Kidney (tissue), 13 donors: ENCODE measurements at regions not wholly inside any gene's neighbourhood (a gene's known extent, or its start where the extent isn't known, plus 50 kb on each side); places are given as distances from the start of the nearest gene placed in this dataset.

Experiments
- DNase-seq, 5 donors: peaks; one replicate each; pipeline ENCODE4 v3.0.0-alpha.2; 2013 to 2020
- FAIRE-seq: peaks from 2 replicates; lab custom pipeline; 2012; peaks lifted over from hg19 to GRCh38; lab: Jason Lieb, UNC
- H3K27ac ChIP-seq, 2 donors: one replicate each; pipeline ENCODE4 v1.7.0; 2013; ENCODE audit warnings: low read depth in 2 of 2, low read length in 2 of 2, inconsistent platforms in 1 of 2
- H3K27me3 ChIP-seq: one replicate; pipeline ENCODE4 v1.7.1; 2013; ENCODE audit warnings: low read length, inconsistent platforms; ENCODE audit not compliant: control insufficient read depth, insufficient read depth
- H3K36me3 ChIP-seq, 3 donors: one replicate each; pipeline versions ENCODE4 v1.7.0 to v1.7.1; 2013; ENCODE audit warnings: low read length in 3 of 3, control low read depth in 1 of 3, inconsistent platforms in 1 of 3; ENCODE audit not compliant: insufficient read depth in 3 of 3, control insufficient read depth in 2 of 3
- H3K4me1 ChIP-seq, 3 donors: one replicate each; pipeline versions ENCODE4 v1.7.0 to v1.7.1; 2013; ENCODE audit warnings: low read length in 3 of 3, inconsistent platforms in 1 of 3, low read depth in 1 of 3; ENCODE audit not compliant: control insufficient read depth in 2 of 3, insufficient read depth in 2 of 3
- H3K4me3 ChIP-seq, 3 donors: one replicate each; pipeline versions ENCODE4 v1.7.0 to v1.8.1; 2013; ENCODE audit warnings: low read length in 3 of 3, control low read depth in 1 of 3, inconsistent platforms in 1 of 3
- H3K9ac ChIP-seq, 3 donors: one replicate each; pipeline versions ENCODE4 v1.7.0 to v1.7.1; 2013; ENCODE audit warnings: low read length in 3 of 3, control low read depth in 1 of 3, inconsistent platforms in 1 of 3
- H3K9me3 ChIP-seq, 3 donors: one replicate each; pipeline versions ENCODE4 v1.7.0 to v1.7.1; 2013; ENCODE audit warnings: low read length in 3 of 3, control low read depth in 1 of 3, inconsistent platforms in 1 of 3; ENCODE audit not compliant: control insufficient read depth in 2 of 3, insufficient read depth in 1 of 3
- intact Hi-C: fragments of 100-400 bp; cut with DNase I; formaldehyde crosslinking; loops from one replicate; pipeline ENCODE4 v1.11.1; 2022
- TF ChIP-seq, protein P1 (sequence below): IDR thresholded peaks from 3 replicates; pipeline ENCODE4 v1.5.1; 2012; ENCODE audit warnings: mild to moderate bottlenecking, moderate library complexity, borderline replicate concordance; ENCODE audit not compliant: insufficient read depth; ENCODE audit errors: extremely low read depth
- donor health status: control.
- donor health status: control.
- donor health status: control.
- donor health status: control.
- donor health status: control.
- donor health status: DM: yes; HTN: yes; CAD: no.
- donor health status: Normal renal cell carcinoma (clear cell type).

DNA sequence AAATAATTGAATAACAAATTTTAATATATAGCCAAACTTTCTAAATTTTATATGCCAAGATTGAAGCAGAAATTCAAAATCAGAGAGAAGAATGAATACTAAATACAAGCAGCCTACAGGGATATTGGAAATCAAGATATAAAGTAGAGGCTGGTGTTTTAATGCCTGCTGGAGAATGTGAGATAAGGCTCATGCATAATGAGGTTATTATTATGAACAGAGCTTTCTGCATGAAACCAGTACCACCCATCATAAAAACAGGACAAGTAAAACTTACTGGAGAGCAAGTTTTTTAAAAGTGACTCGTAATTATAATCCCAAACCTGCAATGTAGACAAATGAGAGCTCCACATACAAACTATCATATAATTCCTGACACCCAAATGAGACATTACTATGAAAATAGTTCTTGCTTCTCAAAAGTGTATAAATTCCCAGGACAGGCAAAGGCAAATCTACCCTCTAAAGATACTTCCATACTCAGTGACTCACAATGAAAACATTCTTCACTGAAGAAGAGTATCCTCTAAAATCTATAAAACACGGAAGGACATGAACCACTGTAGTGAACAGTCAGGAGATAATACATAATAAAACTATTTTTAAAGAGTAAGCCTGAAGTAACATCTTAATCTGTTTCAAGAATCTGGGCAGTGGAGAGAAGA lies 532.0 kb upstream of the GRAMD2B start:
- H3K27ac ChIP-seq = no peak overlapping the region
- H3K9me3 ChIP-seq = no peaks in the 10 kb centered on the region
- no peaks in the 10 kb centered on the region for H3K27me3 ChIP-seq
- no peak overlapping the region for H3K4me3 ChIP-seq
- no peak for DNase-seq
- no peak for FAIRE-seq
- no peaks in the 10 kb centered on the region for H3K36me3 ChIP-seq
- intact Hi-C loops = no loop called here
- TF ChIP-seq, protein P1, sequence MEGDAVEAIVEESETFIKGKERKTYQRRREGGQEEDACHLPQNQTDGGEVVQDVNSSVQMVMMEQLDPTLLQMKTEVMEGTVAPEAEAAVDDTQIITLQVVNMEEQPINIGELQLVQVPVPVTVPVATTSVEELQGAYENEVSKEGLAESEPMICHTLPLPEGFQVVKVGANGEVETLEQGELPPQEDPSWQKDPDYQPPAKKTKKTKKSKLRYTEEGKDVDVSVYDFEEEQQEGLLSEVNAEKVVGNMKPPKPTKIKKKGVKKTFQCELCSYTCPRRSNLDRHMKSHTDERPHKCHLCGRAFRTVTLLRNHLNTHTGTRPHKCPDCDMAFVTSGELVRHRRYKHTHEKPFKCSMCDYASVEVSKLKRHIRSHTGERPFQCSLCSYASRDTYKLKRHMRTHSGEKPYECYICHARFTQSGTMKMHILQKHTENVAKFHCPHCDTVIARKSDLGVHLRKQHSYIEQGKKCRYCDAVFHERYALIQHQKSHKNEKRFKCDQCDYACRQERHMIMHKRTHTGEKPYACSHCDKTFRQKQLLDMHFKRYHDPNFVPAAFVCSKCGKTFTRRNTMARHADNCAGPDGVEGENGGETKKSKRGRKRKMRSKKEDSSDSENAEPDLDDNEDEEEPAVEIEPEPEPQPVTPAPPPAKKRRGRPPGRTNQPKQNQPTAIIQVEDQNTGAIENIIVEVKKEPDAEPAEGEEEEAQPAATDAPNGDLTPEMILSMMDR = no peak
- no peak overlapping the region for H3K9ac ChIP-seq
- H3K4me1 ChIP-seq = no peaks in the 10 kb centered on the region

DNA sequence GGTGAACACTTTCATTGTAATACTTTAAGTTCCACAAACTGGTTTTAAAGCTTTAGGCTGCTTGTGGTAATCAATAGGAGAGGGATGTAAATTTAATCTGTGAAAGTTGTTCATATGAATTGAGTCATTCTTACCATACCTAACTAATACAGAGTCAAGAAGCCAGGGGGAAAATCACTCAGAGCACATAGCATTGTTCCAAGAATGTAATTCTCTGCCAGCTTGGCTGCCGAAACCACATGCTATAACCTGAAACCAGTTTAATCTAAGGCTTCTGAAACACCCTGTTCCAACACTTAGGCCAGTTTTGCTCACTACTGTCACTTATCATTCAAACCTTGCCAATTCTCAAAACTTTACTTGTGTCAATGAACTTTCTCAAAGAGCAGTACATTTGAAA lies 528.8 kb upstream of the GRAMD2B start:
- intact Hi-C loops = no loop called here
- Histone ChIP-seq H3K27ac (no peak overlapping the region), H3K4me1 (no peaks in the 10 kb centered on the region), H3K27me3 (no peaks in the 10 kb centered on the region), H3K9me3 (no peaks in the 10 kb centered on the region), H3K9ac (no peak overlapping the region), H3K36me3 (no peaks in the 10 kb centered on the region), H3K4me3 (no peak overlapping the region)
- FAIRE-seq (no peak), DNase-seq (no peak)
- TF ChIP-seq, protein P1 = no peak

DNA sequence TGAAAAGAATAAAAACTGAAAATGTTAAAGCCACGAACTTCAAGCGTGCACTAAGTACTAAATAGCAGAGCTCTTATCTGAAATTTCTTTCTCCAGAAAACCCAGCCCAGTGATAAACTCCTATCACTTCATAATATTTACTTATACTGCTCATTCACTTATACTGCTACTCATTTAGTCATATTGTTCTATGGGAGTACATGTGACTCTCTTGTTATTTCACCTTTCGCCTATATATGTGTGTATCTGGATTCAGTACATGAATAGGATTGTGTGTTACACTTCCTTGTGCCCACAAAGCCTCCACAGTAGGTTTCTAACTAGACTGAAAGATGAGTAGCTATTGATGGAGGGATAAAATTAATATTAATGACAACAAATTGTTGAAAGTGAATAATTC lies 526.8 kb upstream of the GRAMD2B start:
- Histone ChIP-seq H3K36me3 (no peaks in the 10 kb centered on the region), H3K9ac (no peak overlapping the region), H3K4me1 (no peaks in the 10 kb centered on the region), H3K4me3 (no peak overlapping the region), H3K9me3 (no peaks in the 10 kb centered on the region), H3K27ac (no peak overlapping the region), H3K27me3 (no peaks in the 10 kb centered on the region)
- FAIRE-seq (no peak), DNase-seq (no peak)
- intact Hi-C loops = no loop called here
- TF ChIP-seq, protein P1 = no peak

DNA sequence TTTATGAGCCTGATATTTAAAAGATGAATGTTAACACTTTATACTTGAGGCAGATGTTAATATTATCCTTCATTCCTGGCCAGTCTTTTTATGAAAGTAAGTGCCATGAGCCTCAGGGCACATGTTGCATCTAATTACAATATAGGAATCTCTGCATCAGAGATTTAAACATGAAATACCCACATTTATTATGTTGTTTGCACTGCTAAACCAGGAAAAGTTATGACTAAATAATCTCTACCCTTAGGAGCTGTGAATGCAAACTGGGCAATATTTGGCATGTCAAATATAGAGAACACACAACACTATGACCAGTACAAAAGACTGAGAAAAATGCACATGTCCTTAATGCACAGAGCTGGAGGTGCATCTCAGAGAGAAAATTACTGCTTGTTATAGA lies 526.1 kb upstream of the GRAMD2B start:
- no peaks in the 10 kb centered on the region for H3K4me1 ChIP-seq
- no peaks in the 10 kb centered on the region for H3K9me3 ChIP-seq
- FAIRE-seq (no peak), DNase-seq (no peak)
- no peak overlapping the region for H3K9ac ChIP-seq
- TF ChIP-seq, protein P1 = no peak
- H3K27me3 ChIP-seq = no peaks in the 10 kb centered on the region
- H3K36me3 ChIP-seq = no peaks in the 10 kb centered on the region
- no peak overlapping the region for H3K27ac ChIP-seq
- H3K4me3 ChIP-seq = no peak overlapping the region
- intact Hi-C loops = no loop called here
